ENCODE measurements at regions not wholly inside any gene's neighbourhood (a gene's known extent, or its start where the extent isn't known, plus 50 kb on each side); places are given as distances from the start of the nearest gene placed in this dataset.
A peak's percentile ranks its signal among the peaks of the same experiment; 100 is the strongest.

- no peak overlapping the region for H3K4me3 ChIP-seq (ENCODE audit: low read depth, poor library complexity, severe bottlenecking)
- intact Hi-C loops (cut with DNase I; ENCODE audit: low total_unique reads) = no loop called here
- WGBS, 2 donors = 0 to 12% methylated on average over 3 of the region's 3 CpGs
- peak in 1 of 2 donors; percentile 78 for DNase-seq (ENCODE audit: low spot score in 2 of 2)
- TF ChIP-seq CTCF (IDR thresholded peaks at IDR 0.05) (no peak), POLR2A (IDR thresholded peaks at IDR 0.05) (no peak)
Measured at GRCh38 chr5:32506201-32506661, 61.7 kb upstream of the ZFR start.

- WGBS, 2 donors = 19 to 29% methylated on average over 2 of the region's 2 CpGs
- TF ChIP-seq CTCF (IDR thresholded peaks at IDR 0.05) (no peak), POLR2A (IDR thresholded peaks at IDR 0.05) (no peak)
- no peak overlapping the region for H3K4me3 ChIP-seq (ENCODE audit: low read depth, poor library complexity, severe bottlenecking)
- intact Hi-C loops (cut with DNase I; ENCODE audit: low total_unique reads) = no loop called here
- DNase-seq (ENCODE audit: low spot score in 2 of 2) = peak in 1 of 2 donors; percentile 77
Measured at GRCh38 chr5:32505756-32506155, 61.2 kb upstream of the ZFR start.

- 6 to 9% methylated on average over 8 of the region's 8 CpGs for WGBS, 2 donors
- H3K4me3 ChIP-seq (ENCODE audit: low read depth, poor library complexity, severe bottlenecking) = no peak overlapping the region
- intact Hi-C loops (cut with DNase I; ENCODE audit: low total_unique reads) = no loop called here
- TF ChIP-seq CTCF (IDR thresholded peaks at IDR 0.05) = no peak
- no peak for TF ChIP-seq POLR2A (IDR thresholded peaks at IDR 0.05)
- DNase-seq (ENCODE audit: low spot score in 2 of 2) = peak; percentile 37 to 88
Measured at GRCh38 chr5:32504989-32505596, 60.6 kb upstream of the ZFR start.

GRCh38 chr5:32504329-32504988, 59.9 kb upstream of the ZFR start:
- DNase-seq (ENCODE audit: low spot score in 2 of 2) = peak in 1 of 2 donors; percentile 8
- intact Hi-C loops (cut with DNase I; ENCODE audit: low total_unique reads) = no loop called here
- TF ChIP-seq POLR2A (IDR thresholded peaks at IDR 0.05) = no peak
- no peak for TF ChIP-seq CTCF (IDR thresholded peaks at IDR 0.05)
- 37 to 39% methylated on average over 8 of the region's 8 CpGs for WGBS, 2 donors
- no peak overlapping the region for H3K4me3 ChIP-seq (ENCODE audit: low read depth, poor library complexity, severe bottlenecking)

- TF ChIP-seq POLR2A (IDR thresholded peaks at IDR 0.05) = no peak
- TF ChIP-seq CTCF (IDR thresholded peaks at IDR 0.05) = no peak
- intact Hi-C loops (cut with DNase I; ENCODE audit: low total_unique reads) = no loop called here
- WGBS, 2 donors = 76 to 91% methylated on average over 7 of the region's 7 CpGs
- DNase-seq (ENCODE audit: low spot score in 2 of 2) = peak in 1 of 2 donors; percentile 28
- no peak overlapping the region for H3K4me3 ChIP-seq (ENCODE audit: low read depth, poor library complexity, severe bottlenecking)
Measured at GRCh38 chr5:32503261-32503660, 58.7 kb upstream of the ZFR start.

All from lower leg skin (tissue), 4 donors.